Esophagus muscularis mucosa (tissue), 4 donors: ENCODE measurements at regions not wholly inside any gene's neighbourhood (a gene's known extent, or its start where the extent isn't known, plus 50 kb on each side); places are given as distances from the start of the nearest gene placed in this dataset.

ENCODE experiments used
- DNase-seq: peaks from one replicate; pipeline ENCODE4 v3.0.0-alpha.2; 2017; ENCODE audit errors: extremely low spot score
- H3K27ac ChIP-seq, 4 donors: fragments of 200-600 bp; sonication (generic); replicated peaks in 1 of 4; 1 replicate in 3 of 4; 2 replicates in 1 of 4; pipeline ENCODE4 v1.5.1; 2016 to 2019; ENCODE audit warnings: mild to moderate bottlenecking in 1 of 4
- H3K27me3 ChIP-seq, 4 donors: fragments of 200-600 bp; sonication (generic); one replicate each; pipeline versions ENCODE4 v1.5.1 to v1.6.0; 2016 to 2019
- H3K36me3 ChIP-seq, 4 donors: fragments of 200-600 bp; sonication (generic); one replicate each; pipeline ENCODE4 v1.5.1; 2016 to 2019
- H3K4me1 ChIP-seq, 4 donors: fragments of 200-600 bp; sonication (generic); one replicate each; pipeline ENCODE4 v1.5.1; 2016 to 2019
- H3K4me3 ChIP-seq, 4 donors: fragments of 200-600 bp; sonication (generic); 1 replicate in 2 of 4; 2 replicates in 2 of 4; pipeline ENCODE4 v1.5.1; 2016 to 2019; ENCODE audit warnings: mild to moderate bottlenecking in 4 of 4, moderate library complexity in 1 of 4
- H3K9me3 ChIP-seq, 4 donors: fragments of 200-600 bp; sonication (generic); 1 replicate in 3 of 4; 2 replicates in 1 of 4; pipeline ENCODE4 v1.5.1; 2016 to 2019
- CTCF ChIP-seq, 3 experiments: fragments of 200-600 bp in 2 of 3; fragments of 450-650 bp in 1 of 3; sonication (generic) in 2 of 3; IDR thresholded peaks; one replicate each; pipeline ENCODE4 v1.5.1; 2017 to 2019; ENCODE audit warnings: antibody characterized with exemption in 3 of 3, mild to moderate bottlenecking in 2 of 3, moderate library complexity in 1 of 3
- EP300 ChIP-seq: sonication (generic); formaldehyde crosslinking; IDR thresholded peaks from one replicate; pipeline ENCODE4 v1.6.1; 2017; ENCODE audit warnings: antibody characterized with exemption
- POLR2A ChIP-seq: fragments of 450-650 bp; IDR thresholded peaks from one replicate; pipeline ENCODE4 v1.6.1; 2017; ENCODE audit warnings: antibody characterized with exemption, moderate library complexity, mild to moderate bottlenecking, low read depth
- POLR2AphosphoS5 ChIP-seq, 2 donors: sonication (generic); formaldehyde crosslinking; IDR thresholded peaks; one replicate each; pipeline ENCODE4 v1.6.1; 2017; ENCODE audit warnings: antibody characterized with exemption in 2 of 2
- WGBS: methylation state at CpG from one replicate; pipeline ENCODE4 v1.1.5; 2018; 5-methylcytosine and 5-hydroxymethylcytosine counted together
- intact Hi-C: fragments of 100-400 bp; cut with DNase I; formaldehyde crosslinking; loops from one replicate; pipeline ENCODE4 v1.15.1; 2023

GRCh38 chr20:39554341-39554740 is 592.2 kb downstream of the DHX35 start:
- WGBS, result 81% methylated on average over 3 of the region's 3 CpGs
- Histone ChIP-seq H3K4me1 (no peaks in the 10 kb centered on the region), H3K27me3 (no peaks in the 10 kb centered on the region), H3K27ac (no peak overlapping the region), H3K4me3 (no peak overlapping the region), H3K9me3 (no peaks in the 10 kb centered on the region), H3K36me3 (no peaks in the 10 kb centered on the region)
- no peak for TF ChIP-seq EP300
- no peak for TF ChIP-seq POLR2A
- TF ChIP-seq POLR2AphosphoS5 (IDR thresholded peaks at IDR 0.05), result no peak
- TF ChIP-seq CTCF (IDR thresholded peaks at IDR 0.05), result no peak
- intact Hi-C loops, result no loop called here
- DNase-seq, result no peak

GRCh38 chr20:39553120-39553519 is 591.0 kb downstream of the DHX35 start:
- H3K36me3 ChIP-seq, result no peaks in the 10 kb centered on the region
- H3K27ac ChIP-seq, result no peak overlapping the region
- no peak for DNase-seq
- TF ChIP-seq POLR2AphosphoS5 (IDR thresholded peaks at IDR 0.05) (no peak), CTCF (IDR thresholded peaks at IDR 0.05) (no peak), EP300 (no peak), POLR2A (no peak)
- no peaks in the 10 kb centered on the region for H3K9me3 ChIP-seq
- no peaks in the 10 kb centered on the region for H3K27me3 ChIP-seq
- H3K4me3 ChIP-seq, result no peak overlapping the region
- 86% methylated on average over 2 of the region's 2 CpGs for WGBS
- intact Hi-C loops, result no loop called here
- no peaks in the 10 kb centered on the region for H3K4me1 ChIP-seq

GRCh38 chr20:39549733-39550132 is 587.6 kb downstream of the DHX35 start:
- Histone ChIP-seq H3K4me1 (no peaks in the 10 kb centered on the region), H3K27ac (no peak overlapping the region), H3K27me3 (no peaks in the 10 kb centered on the region), H3K36me3 (no peaks in the 10 kb centered on the region), H3K9me3 (no peaks in the 10 kb centered on the region), H3K4me3 (no peak overlapping the region)
- intact Hi-C loops, result no loop called here
- TF ChIP-seq POLR2AphosphoS5 (IDR thresholded peaks at IDR 0.05), result no peak
- no peak for TF ChIP-seq CTCF (IDR thresholded peaks at IDR 0.05)
- TF ChIP-seq EP300, result no peak
- TF ChIP-seq POLR2A, result no peak
- no peak for DNase-seq
- WGBS, result 89% methylated on average over 9 of the region's 9 CpGs

GRCh38 chr20:39547546-39548408 is 585.6 kb downstream of the DHX35 start:
- intact Hi-C loops, result no loop called here
- Histone ChIP-seq H3K27me3 (no peaks in the 10 kb centered on the region), H3K36me3 (no peaks in the 10 kb centered on the region), H3K4me1 (no peaks in the 10 kb centered on the region), H3K4me3 (no peak overlapping the region), H3K27ac (no peak overlapping the region), H3K9me3 (no peaks in the 10 kb centered on the region)
- WGBS, result 60% methylated on average over 6 of the region's 6 CpGs
- no peak for DNase-seq
- TF ChIP-seq CTCF (IDR thresholded peaks at IDR 0.05), result no peak
- no peak for TF ChIP-seq EP300
- TF ChIP-seq POLR2AphosphoS5 (IDR thresholded peaks at IDR 0.05), result no peak
- no peak for TF ChIP-seq POLR2A
